ENCODE measurements at regions not wholly inside any gene's neighbourhood (a gene's known extent, or its start where the extent isn't known, plus 50 kb on each side); places are given as distances from the start of the nearest gene placed in this dataset.

- no peak for DNase-seq
- no peak for TF ChIP-seq GATA1 (IDR thresholded peaks at IDR 0.05; ENCODE audit: low read depth, low read length)
- TF ChIP-seq POLR2A (IDR thresholded peaks at IDR 0.05; ENCODE audit: low read length): no peak
Observed at GRCh38 chr4:23697722-23698121, 192.1 kb downstream of the PPARGC1A start.

DNA sequence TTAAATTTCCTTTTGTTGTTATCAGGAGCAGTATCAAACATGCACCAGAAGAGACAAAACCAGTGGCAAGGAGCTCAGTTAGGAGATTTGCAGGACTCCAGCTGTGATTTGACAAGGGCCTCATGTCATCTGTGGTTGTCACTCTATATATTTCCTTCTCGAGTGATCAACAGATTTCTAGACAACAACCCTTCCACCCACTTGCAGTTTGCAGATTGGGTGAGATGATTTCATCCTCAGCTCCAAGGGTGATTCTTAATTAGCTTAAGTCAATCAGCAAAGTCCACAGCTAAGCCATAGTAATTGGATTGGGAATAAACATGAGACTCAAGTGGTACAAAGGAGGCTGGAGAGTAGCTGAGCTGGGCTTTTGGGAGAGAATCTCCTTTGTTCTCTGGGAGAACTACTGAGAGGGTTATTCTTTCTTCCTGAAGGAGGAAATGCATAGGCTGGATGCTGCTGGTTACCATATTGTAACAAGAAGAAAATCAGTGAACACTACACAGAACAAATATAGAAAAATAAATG is 192.8 kb downstream of the PPARGC1A start:
- TF ChIP-seq POLR2A (IDR thresholded peaks at IDR 0.05; ENCODE audit: low read length) (no peak), GATA1 (IDR thresholded peaks at IDR 0.05; ENCODE audit: low read depth, low read length) (no peak)
- no peak for DNase-seq

GRCh38 chr4:23686169-23686897 is 203.5 kb downstream of the PPARGC1A start:
- DNase-seq: no peak
- TF ChIP-seq GATA1 (IDR thresholded peaks at IDR 0.05; ENCODE audit: low read depth, low read length): no peak
- no peak for TF ChIP-seq POLR2A (IDR thresholded peaks at IDR 0.05; ENCODE audit: low read length)

DNA sequence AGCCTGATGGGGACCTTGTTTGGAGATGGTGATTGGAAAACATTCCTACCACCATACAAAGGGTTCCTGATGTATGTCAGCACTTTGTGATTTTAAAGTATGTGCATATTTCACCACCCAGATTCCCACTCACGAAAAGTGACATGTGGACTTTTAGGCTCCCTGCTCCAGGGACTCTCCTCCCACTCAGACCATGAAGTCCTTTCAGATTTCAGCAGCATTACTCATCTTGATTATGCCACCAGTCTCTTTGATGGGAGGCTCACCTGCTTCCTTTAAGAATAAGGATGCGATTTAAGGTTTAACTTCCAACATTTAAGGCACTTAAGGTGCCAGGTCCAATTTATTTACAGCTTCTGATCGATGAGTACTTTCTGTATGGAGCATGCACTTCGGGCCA is 204.4 kb downstream of the PPARGC1A start:
- DNase-seq: no peak
- no peak for TF ChIP-seq POLR2A (IDR thresholded peaks at IDR 0.05; ENCODE audit: low read length)
- TF ChIP-seq GATA1 (IDR thresholded peaks at IDR 0.05; ENCODE audit: low read depth, low read length): no peak

DNA sequence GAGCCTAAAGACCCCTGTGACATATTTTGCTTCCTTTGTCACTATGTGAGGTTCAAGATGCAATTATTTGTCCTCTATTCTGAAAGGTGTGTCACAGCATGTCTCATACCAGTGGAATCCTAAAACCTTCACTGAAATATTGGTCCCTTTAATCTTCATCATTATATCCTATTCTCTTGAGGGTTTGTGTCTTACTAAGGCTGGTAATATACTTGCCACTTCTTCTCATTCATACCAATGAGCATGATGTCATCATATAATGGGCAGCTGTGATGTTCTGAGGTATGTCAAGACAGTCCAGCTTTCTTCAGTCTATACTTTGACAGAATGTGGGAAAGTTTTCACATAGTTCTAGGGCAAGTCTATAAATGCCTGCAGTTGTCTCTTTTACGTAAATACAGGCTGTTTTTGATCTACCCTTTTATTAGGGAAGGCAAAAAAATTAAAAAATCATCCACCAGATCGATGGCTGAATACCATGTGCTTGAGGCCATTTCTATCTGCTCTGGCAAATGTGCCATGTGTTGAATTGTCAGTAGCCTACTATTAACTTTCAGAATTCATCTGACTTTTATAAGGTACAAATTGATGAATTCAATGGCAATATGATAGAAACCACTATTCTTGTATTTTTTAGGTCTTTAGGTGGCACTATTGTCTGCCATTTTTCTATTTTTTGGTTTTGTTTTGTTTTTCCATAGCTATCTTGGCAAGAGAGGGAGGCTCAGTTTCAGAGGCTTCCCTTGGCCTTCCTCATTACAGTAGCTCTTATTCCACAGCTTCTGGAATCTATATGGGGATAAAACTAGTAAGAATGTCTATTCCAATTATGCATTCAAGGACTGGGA is 209.0 kb downstream of the PPARGC1A start:
- DNase-seq: no peak

GRCh38 chr4:23674694-23675093 is 215.2 kb downstream of the PPARGC1A start:
- TF ChIP-seq GATA1 (IDR thresholded peaks at IDR 0.05; ENCODE audit: low read depth, low read length) (no peak), POLR2A (IDR thresholded peaks at IDR 0.05; ENCODE audit: low read length) (no peak)
- DNase-seq: no peak

More for the DNA sequence above, 209.0 kb downstream of the PPARGC1A start:
- no peak for TF ChIP-seq POLR2A (IDR thresholded peaks at IDR 0.05; ENCODE audit: low read length)
- no peak for TF ChIP-seq GATA1 (IDR thresholded peaks at IDR 0.05; ENCODE audit: low read depth, low read length)

- no peak for TF ChIP-seq GATA1 (IDR thresholded peaks at IDR 0.05; ENCODE audit: low read depth, low read length)
- TF ChIP-seq POLR2A (IDR thresholded peaks at IDR 0.05; ENCODE audit: low read length): no peak
Observed at GRCh38 chr4:23667659-23668058, 222.2 kb downstream of the PPARGC1A start.

DNA sequence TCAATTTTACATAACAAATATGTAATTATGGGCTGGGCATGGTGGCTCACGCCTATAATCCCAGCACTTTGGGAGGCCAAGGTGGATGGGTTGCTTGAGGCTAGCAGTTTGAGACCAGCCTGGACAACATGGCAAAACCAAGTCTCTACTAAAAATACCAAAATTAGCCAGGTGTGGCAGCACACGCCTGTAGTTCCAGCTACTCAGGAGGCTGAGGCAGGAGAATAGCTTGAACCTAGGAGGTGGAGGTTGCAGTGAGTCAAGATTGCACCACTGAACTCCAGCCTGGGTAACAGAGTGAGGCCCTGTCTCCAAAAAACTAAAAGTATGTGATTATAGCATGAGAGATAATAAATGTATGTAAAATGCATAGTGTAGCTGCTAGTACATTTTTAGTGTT is 229.0 kb downstream of the PPARGC1A start:
- TF ChIP-seq POLR2A (IDR thresholded peaks at IDR 0.05; ENCODE audit: low read length): no peak
- TF ChIP-seq GATA1 (IDR thresholded peaks at IDR 0.05; ENCODE audit: low read depth, low read length): no peak
- no peak for DNase-seq

More at GRCh38 chr4:23667659-23668058, 222.2 kb downstream of the PPARGC1A start:
- DNase-seq: no peak

DNA sequence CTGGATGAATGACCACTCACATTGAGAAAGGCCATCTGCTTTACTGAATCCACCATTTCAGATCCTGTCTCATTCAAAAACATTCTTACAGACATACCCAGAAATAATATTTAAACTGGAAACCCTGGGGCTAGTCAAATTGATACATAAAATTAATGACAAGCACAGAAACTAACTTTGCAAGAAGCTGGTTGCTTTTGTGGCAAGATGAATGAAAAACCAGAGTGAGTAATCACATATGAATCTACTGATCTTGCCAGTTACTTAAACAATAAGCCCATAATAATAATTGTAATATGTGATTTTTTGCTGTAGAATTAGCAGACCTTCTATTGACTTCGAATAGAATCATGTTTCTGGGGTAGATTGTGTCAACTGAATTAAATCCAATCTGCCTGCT is 235.1 kb downstream of the PPARGC1A start:
- TF ChIP-seq GATA1 (IDR thresholded peaks at IDR 0.05; ENCODE audit: low read depth, low read length) (no peak), POLR2A (IDR thresholded peaks at IDR 0.05; ENCODE audit: low read length) (no peak)
- no peak for DNase-seq

GRCh38 chr4:23648854-23649596 is 240.8 kb downstream of the PPARGC1A start:
- DNase-seq: no peak
- no peak for TF ChIP-seq POLR2A (IDR thresholded peaks at IDR 0.05; ENCODE audit: low read length)
- no peak for TF ChIP-seq GATA1 (IDR thresholded peaks at IDR 0.05; ENCODE audit: low read depth, low read length)

DNA sequence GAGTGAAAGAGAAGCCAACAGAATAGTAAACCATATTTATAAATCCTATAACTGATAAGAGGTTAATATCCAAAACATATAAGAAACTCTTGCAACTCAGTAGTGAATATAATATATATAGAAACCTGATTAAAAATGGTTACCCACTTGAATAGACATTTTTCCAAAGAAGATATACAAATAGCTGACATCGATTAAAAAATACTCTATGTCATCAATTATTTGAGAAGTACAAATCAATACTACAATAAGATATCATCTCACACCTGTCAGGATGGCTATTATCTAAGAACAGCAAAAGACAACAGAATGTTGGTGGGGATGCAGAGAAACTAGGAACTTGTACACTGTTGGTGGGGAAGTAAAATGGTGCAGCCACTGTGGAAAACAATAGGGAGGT is 254.4 kb downstream of the PPARGC1A start:
- no peak for DNase-seq
- TF ChIP-seq POLR2A (IDR thresholded peaks at IDR 0.05; ENCODE audit: low read length) (no peak), GATA1 (IDR thresholded peaks at IDR 0.05; ENCODE audit: low read depth, low read length) (no peak)

- no peak for TF ChIP-seq GATA1 (IDR thresholded peaks at IDR 0.05; ENCODE audit: low read depth, low read length)
- no peak for TF ChIP-seq POLR2A (IDR thresholded peaks at IDR 0.05; ENCODE audit: low read length)
- no peak for DNase-seq
Observed at GRCh38 chr4:23631255-23631950, 258.4 kb downstream of the PPARGC1A start.

DNA sequence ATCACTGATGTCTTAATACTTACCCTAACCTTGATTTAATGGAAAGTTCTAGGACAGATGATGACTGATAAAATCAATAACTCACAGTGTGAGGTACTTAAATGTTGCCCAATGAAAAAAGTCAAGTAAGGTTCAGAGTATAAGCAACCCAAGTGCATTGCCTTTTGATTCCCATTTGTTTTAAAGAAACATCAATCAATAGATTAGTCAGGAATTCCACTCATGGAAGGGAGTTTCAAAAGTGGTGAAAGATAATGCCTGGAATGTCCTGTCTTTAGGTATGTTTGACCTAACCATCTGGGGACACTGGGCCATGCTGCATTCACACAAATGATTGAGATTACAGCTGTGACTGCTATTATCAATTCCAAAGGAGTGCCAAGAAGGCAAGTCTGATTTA is 259.7 kb downstream of the PPARGC1A start:
- DNase-seq: no peak
- TF ChIP-seq GATA1 (IDR thresholded peaks at IDR 0.05; ENCODE audit: low read depth, low read length) (no peak), POLR2A (IDR thresholded peaks at IDR 0.05; ENCODE audit: low read length) (no peak)

Data from erythroblast (primary cell).